GM21576 (cell line): ENCODE measurements at regions not wholly inside any gene's neighbourhood (a gene's known extent, or its start where the extent isn't known, plus 50 kb on each side); places are given as distances from the start of the nearest gene placed in this dataset.
"Not testable (repeated sequence)": the region's sequence is repeated elsewhere in the genome, so short reads cannot be mapped to it uniquely, and the experiment has no call there.

Experiments
- ATAC-seq: cut with Tn5 transposase; IDR thresholded peaks from one replicate; pipeline ENCODE4 v1.9.1; 2021; ENCODE audit warnings: mild to moderate bottlenecking, moderate library complexity; ENCODE audit not compliant: unreplicated experiment

DNA sequence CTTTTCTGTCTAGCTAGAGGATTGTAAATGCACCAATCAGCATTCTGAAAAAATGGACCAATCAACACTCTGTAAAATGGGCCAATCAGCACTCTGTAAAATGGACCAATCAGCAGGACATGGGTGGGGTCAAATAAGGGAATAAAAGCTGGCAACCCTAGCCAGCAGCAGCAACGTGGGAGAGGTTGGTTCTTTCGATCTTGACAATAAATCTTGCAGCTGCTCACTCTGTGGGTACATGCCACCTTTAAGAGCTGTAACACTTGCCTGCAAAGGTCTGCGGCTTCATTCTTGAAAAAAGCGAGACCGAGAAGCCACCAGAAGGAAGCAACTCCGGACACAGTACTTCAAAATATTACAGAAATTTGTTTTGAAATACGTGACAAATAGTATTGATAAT, 424.6 kb upstream of the CDH9 start:
- no peak for ATAC-seq

DNA sequence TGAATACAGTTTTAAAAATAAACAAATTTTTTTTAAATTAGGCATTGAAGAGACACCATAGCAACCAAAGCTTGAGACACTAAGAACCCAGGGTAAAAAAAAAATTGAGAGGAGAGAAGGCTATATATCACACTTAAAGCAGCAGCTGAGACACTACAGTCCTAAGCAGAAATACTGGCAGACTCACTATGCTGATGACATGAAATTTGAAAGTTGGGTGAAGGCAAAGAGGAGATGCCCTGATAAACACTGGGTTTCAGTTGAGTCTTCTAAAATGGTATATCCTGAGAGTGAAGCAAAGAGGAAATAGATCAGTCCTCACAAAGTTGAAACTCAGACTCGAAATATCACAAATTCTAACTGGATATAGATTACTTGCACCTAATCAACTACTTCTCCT, 419.9 kb upstream of the CDH9 start:
- ATAC-seq: no peak

- no peak for ATAC-seq
Observed at GRCh38 chr5:27451377-27451776, 413.0 kb upstream of the CDH9 start.

DNA sequence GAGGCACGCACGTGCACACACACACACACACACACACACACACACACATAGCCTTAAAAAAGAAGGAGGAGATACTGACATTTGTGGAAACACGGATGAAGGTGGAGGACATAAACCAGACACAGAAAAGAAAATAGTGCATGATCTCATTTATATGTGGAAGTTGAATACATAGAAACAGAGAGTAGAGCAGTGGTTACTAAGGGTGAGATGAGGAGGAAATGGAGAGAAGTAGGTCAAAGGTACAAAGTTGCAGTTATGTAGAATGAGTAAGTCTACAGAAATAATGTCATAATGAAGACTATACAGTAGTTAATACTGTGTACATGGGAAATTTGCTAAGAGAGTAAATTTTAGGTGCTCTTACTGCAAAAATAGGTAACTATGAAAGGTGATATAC, 412.2 kb upstream of the CDH9 start:
- no peak for ATAC-seq

DNA sequence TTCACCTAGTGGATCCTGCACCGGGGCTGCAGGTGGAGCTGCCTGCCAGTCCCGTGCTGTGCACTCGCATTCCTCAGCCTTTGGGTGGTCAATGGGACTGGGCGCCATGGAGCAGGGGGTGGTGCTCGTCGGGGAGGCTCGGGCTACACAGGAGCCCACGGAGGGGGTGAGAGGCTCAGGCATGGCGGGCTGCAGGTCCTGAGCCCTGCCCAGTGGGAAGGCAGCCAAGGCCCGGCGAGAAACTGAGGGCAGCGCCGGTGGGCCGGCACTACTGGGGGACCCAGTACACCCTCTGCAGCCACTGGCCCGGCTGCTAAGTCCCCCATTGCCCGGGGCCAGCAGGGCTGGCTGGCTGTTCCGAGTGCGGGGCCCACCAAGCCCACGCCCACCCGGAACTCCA, 401.0 kb upstream of the CDH9 start:
- ATAC-seq: not testable (repeated sequence)

DNA sequence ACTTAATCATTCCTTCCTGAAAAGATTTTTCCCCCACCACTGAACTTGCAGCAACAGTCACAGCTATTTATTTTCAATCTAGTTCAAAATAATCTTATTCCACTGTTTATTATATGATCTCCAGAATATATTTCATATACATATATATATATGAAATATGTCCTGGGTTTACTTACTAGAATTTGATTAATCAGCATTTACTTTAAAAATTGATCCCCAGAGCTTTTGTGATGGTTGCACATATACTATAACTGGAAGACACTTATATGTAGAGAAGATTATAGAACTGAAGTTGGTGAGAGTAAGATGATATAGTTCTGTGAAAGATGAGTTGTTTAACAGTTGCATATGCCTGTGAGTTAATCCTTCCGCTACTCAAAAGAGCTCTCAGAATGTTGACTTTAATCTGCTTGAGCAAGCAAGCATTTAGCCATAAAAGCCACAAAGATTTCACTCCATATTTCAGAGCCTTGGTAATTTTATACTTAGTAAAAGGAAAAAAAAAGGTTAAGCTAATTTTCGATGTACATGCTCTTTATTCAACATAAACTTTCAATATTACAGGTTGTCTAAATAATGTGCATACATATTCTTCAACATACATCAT, 399.3 kb upstream of the CDH9 start:
- ATAC-seq: no peak

- ATAC-seq: no peak
Observed at GRCh38 chr5:27434335-27434734, 395.9 kb upstream of the CDH9 start.

DNA sequence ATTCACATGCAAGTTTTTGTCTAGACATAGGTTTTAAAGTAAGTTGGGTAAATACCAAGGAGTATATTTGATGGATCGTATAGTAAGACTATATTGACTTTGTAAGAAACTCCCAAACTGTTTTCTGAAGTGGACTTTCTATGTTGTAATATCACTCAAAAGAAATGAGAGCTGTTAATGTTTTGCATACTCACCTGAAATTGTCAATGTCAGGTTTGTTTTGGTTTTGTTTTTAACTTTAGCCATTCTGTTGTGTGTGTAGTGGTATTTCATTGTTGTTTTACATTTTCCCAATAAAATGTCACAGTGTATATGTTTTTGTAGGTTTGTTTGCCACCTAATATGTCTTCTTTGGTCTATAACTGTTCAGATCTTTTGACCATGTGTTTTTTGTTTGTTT, 375.7 kb upstream of the CDH9 start:
- no peak for ATAC-seq

DNA sequence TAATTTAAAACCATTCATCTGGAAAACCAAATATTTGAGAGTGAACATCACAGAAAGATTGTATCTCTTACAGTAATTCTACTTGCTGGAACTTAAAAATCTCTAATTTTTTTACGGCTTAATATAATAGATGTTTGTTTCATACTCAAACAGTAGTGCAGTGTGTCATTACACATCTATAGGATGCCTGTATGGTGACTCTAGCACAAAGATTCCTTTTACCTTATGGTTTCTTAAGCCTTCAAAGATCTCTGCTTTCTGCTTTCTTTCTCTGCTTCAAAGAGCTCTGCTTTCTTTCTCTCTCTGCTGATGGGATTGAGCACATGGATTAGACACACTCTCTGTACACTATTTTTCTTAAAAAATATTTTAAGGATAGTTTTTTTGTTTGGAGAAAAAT, 374.0 kb upstream of the CDH9 start:
- no peak for ATAC-seq

DNA sequence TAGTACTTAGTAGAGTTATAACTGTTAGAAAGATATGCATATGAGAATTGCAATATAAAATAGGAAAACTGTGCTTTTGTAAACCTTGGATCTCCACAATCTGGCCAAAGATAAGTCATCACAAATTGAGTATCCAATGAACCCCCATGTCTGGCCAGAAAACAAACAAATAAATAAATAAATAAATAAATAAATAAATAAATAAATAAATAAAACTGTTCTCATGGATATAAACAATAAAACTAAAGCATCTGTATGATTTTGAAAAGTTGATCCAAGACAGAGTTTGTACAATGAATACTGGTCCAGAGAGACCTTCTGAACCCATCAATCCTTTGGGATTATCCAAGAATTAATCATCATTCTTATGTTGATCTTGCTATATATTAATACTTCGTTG, 367.6 kb upstream of the CDH9 start:
- ATAC-seq: no peak

GRCh38 chr5:27403243-27403882, 365.0 kb upstream of the CDH9 start:
- no peak for ATAC-seq

DNA sequence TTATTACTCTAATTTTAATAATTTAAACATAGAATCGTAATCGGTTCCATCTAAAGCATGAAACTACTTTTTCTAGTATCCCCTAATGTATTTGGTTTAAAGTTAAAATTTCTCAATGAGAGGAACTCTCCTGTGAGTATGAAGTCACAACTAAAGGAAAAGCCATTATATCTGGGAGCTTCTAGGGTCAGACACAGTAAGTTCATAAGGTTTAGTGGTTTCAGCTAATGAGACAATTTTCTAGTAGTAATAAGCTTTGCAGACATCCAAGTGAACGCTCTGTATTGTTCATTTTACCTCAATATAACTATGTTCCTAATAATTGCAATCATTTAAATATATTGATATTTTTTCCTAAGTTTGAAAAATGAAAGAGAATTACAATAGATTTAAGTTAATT, 364.4 kb upstream of the CDH9 start:
- no peak for ATAC-seq

DNA sequence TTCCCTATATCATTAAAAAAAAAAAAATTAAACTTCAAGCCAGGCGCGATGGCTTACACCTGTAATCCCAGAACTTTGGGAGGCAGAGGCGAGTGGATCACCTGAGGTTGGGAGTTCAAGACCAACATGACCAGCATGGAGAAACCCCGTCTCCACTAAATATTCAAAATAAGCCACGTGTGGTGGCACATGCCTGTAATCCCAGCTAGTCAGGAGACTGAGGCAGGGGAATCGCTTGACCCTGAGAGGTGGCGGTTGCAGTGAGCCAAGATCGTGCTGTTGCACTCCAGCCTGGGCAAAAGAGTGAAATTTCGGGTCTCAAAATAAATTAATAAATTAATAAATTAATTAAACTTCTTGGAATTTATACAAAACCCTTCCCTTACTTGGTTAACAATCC, 358.6 kb upstream of the CDH9 start:
- ATAC-seq: no peak

DNA sequence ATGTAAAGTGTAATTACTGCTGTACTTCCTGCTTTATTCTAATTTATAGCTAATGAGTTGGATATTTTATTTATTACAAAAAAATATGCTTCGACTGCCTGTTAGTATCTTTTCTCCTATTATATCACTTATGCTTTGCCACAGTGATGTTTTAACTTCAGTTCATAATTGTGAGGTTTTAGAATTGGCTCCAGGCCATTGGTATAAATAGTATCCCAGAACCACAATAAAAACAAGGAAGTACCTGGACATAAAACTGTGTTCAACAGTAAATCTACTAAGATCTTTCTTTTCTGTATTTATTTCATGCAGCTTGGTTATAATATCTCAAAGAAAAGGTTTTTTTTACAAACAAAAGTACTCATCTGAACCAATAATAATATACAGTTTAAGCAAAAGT, 354.3 kb upstream of the CDH9 start:
- ATAC-seq: no peak

DNA sequence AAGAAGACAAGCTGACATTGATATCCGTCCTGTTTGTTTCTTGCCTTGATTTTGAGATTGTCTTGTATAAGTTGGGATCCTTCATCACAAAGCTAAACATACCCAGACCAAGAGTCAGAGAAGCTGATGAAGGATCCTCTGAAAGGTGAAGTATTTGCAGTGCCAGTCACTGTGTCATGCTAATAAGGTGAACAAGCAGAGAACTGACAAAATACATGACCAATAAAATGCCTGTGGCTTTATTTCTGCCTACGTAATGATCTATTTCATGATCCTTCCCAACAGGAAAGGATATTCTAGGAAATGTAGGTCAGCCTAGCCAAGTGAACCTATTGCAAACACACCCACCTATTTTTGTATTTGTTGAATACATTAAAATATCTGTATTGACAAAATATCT, 351.3 kb upstream of the CDH9 start:
- ATAC-seq: no peak

DNA sequence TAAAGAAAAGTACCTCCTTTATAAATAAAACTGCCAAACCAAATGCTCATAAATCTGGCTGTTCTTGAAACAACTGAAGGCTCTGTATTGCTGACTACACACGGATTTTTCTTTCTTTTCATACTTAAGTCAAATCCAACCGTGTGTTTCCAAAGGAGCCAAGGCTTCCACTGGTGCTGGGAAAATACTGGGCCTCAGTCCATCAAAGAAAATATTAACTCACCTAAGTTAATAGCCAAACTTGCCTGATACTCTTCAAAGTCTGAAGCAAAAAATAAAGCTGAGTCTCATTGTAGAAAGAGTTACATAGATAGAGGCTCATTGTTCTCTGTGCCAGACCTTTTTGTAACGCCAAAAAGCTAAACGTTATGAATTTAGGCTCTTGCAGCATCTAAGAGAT, 350.4 kb upstream of the CDH9 start:
- no peak for ATAC-seq

GRCh38 chr5:27387535-27388073, 349.2 kb upstream of the CDH9 start:
- no peak for ATAC-seq

DNA sequence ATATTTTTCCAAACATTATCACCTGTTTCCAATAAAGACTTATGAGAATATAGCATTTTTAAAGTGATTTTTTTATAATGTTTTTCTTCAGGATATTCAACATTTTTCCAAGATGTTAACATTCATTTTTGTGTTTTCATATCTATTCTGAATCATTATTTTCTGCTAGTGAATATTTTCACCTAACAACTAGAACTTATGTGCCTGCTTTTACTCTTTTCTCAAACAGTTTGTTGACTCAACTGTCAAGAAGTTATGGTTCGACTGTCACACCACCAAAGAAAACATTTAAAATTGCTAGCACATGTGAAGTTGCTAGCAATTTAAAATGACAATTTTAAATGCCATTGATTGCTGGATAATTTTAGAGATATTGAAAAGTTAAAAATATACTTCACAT, 343.3 kb upstream of the CDH9 start:
- no peak for ATAC-seq

DNA sequence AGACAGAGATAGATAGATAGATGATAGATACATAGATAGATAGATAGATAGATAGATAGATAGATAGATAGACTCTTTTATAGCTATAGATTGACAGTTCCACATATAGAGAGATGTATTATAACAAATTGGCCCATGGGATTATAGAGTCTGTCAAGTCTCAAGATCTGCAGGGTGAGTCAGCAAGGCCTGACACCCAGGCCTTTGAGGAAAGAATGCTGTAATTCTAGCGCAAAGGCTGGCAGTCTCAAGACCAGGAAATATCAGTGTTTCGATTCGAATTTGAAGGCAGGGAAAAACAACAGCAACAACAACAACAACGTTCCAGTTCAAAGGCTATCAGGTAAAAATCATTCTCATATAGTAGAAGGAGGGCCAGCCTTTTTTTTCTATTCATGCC, 339.2 kb upstream of the CDH9 start:
- no peak for ATAC-seq

DNA sequence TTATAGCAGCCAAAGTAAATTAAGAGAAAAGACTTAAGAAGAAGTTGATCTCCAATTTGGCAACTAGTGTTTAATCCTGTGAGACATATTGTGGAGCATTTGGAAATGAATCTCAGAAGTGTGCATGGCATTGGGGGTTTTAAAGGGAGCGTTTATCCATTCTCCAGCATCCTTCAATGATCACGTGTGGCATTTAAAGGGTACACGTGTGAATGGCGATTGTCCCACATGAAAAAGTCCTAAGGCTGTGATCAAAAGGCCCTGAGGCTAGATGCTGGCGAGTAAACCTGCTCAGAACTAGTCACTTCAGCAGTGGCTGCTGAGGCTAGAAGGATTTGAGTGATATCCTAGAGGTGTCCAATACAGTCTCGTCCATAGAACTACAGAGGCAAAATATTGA, 315.6 kb upstream of the CDH9 start:
- no peak for ATAC-seq

GRCh38 chr5:27353540-27353939, 315.2 kb upstream of the CDH9 start:
- no peak for ATAC-seq

DNA sequence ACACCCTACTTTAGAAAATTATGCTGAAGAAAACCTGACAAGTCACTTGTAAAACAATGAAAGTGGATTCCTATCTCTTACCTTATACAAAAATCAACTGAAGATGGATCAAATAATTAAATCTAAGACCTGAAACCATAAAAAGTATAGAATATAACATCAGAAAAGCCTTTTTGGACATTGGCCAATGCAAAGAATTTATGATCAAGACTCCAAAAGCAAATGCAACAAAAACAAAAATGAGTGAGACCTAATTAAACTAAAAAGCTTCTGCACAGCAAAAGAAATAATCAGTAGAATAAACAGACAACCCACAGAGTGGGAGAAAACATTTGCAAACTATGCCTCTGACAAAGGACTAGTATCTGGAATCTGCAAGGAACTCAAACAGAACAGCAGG, 303.0 kb upstream of the CDH9 start:
- no peak for ATAC-seq

DNA sequence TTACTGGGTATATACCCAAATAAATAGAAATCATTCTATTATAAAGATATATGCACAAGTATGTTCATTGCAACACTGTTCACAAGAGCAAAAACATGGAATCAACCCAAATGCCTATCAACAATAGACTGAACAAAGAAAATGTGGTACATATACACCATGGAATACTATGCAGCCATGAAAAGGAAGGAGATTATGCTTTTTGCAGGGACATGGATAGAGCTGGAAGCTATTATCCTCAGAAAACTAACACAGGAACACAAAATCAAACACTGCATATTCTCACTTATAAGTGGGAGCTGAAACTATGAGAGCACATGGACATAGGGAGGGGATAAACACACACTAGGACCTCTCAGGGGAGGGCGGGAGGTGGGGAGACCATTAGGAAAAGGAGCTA, 298.4 kb upstream of the CDH9 start:
- ATAC-seq: no peak
